ENCODE measurements at regions not wholly inside any gene's neighbourhood (a gene's known extent, or its start where the extent isn't known, plus 50 kb on each side); places are given as distances from the start of the nearest gene placed in this dataset.

GRCh38 chr1:186532466-186532865, 71.6 kb upstream of the PDC start (continued):
- no peak for TF ChIP-seq GLIS3 (CRISPR knock-in tag; IDR thresholded peaks at IDR 0.05)
- no peak for TF ChIP-seq POU6F1 (CRISPR knock-in tag; IDR thresholded peaks at IDR 0.05; ENCODE audit: borderline replicate concordance, low read depth)
- no peak for TF ChIP-seq ZC3H10 (CRISPR knock-in tag; IDR thresholded peaks at IDR 0.05)
- TF ChIP-seq TOX (CRISPR knock-in tag; IDR thresholded peaks at IDR 0.05; ENCODE audit: borderline replicate concordance), result no peak

GRCh38 chr1:186531561-186532165, 70.7 kb upstream of the PDC start:
- no peak for ATAC-seq
- no peak for TF ChIP-seq CSRNP3 (CRISPR knock-in tag; IDR thresholded peaks at IDR 0.05)
- no peak for TF ChIP-seq ISL1 (CRISPR knock-in tag; IDR thresholded peaks at IDR 0.05)
- TF ChIP-seq CREB5 (CRISPR knock-in tag; IDR thresholded peaks at IDR 0.05; ENCODE audit: low read depth), result no peak
- no peak for TF ChIP-seq PATZ1 (CRISPR knock-in tag; IDR thresholded peaks at IDR 0.05; ENCODE audit: borderline replicate concordance)
- TF ChIP-seq ZNF70 (CRISPR knock-in tag; IDR thresholded peaks at IDR 0.05), result no peak
- no peak for TF ChIP-seq ESRRG (CRISPR knock-in tag; IDR thresholded peaks at IDR 0.05)

- no peak for ATAC-seq
These were observed 69.2 kb upstream of the PDC start for GRCh38 chr1:186530109-186530508.

GRCh38 chr1:186519982-186520381, 59.1 kb upstream of the PDC start:
- 0 out of 2 replicates have a peak, but pooled peaks have one; percentile 34 for TF ChIP-seq ZC3H10 (CRISPR knock-in tag; IDR thresholded peaks at IDR 0.05)
- no peak for TF ChIP-seq CSRNP3 (CRISPR knock-in tag; IDR thresholded peaks at IDR 0.05)
- ATAC-seq, result no peak

More at GRCh38 chr1:186530109-186530508, 69.2 kb upstream of the PDC start:
- TF ChIP-seq OSR1 (CRISPR knock-in tag; IDR thresholded peaks at IDR 0.05), result no peak
- no peak for TF ChIP-seq ZC3H10 (CRISPR knock-in tag; IDR thresholded peaks at IDR 0.05)
- TF ChIP-seq ESRRG (CRISPR knock-in tag; IDR thresholded peaks at IDR 0.05), result no peak
- no peak for TF ChIP-seq CSDC2 (CRISPR knock-in tag; IDR thresholded peaks at IDR 0.05)
- no peak for TF ChIP-seq TCF4 (CRISPR knock-in tag; IDR thresholded peaks at IDR 0.05; ENCODE audit: borderline replicate concordance)
- TF ChIP-seq ZNF70 (CRISPR knock-in tag; IDR thresholded peaks at IDR 0.05), result no peak
- TF ChIP-seq TOX (CRISPR knock-in tag; IDR thresholded peaks at IDR 0.05; ENCODE audit: borderline replicate concordance), result no peak
- TF ChIP-seq GLIS3 (CRISPR knock-in tag; IDR thresholded peaks at IDR 0.05), result no peak
- TF ChIP-seq CREB5 (CRISPR knock-in tag; IDR thresholded peaks at IDR 0.05; ENCODE audit: low read depth), result no peak
- TF ChIP-seq ARNTL (CRISPR knock-in tag; IDR thresholded peaks at IDR 0.05; ENCODE audit: borderline replicate concordance, low read depth), result no peak
- no peak for TF ChIP-seq ISL1 (CRISPR knock-in tag; IDR thresholded peaks at IDR 0.05)

- no peak for TF ChIP-seq RARB (CRISPR knock-in tag; IDR thresholded peaks at IDR 0.05)
- no peak for TF ChIP-seq TCF4 (CRISPR knock-in tag; IDR thresholded peaks at IDR 0.05; ENCODE audit: borderline replicate concordance)
- no peak for TF ChIP-seq ZFP3 (CRISPR knock-in tag; IDR thresholded peaks at IDR 0.05)
- no peak for TF ChIP-seq CSDC2 (CRISPR knock-in tag; IDR thresholded peaks at IDR 0.05)
- no peak for TF ChIP-seq CREB5 (CRISPR knock-in tag; IDR thresholded peaks at IDR 0.05; ENCODE audit: low read depth)
- TF ChIP-seq PPARA (CRISPR knock-in tag; IDR thresholded peaks at IDR 0.05; ENCODE audit: borderline replicate concordance), result no peak
- TF ChIP-seq ZFP30 (CRISPR knock-in tag; IDR thresholded peaks at IDR 0.05), result no peak
- TF ChIP-seq ESRRG (CRISPR knock-in tag; IDR thresholded peaks at IDR 0.05), result no peak
- ATAC-seq, result no peak
These were observed 58.0 kb upstream of the PDC start for GRCh38 chr1:186518822-186519381.
